ENCODE measurements at regions not wholly inside any gene's neighbourhood (a gene's known extent, or its start where the extent isn't known, plus 50 kb on each side); places are given as distances from the start of the nearest gene placed in this dataset.

- Histone ChIP-seq H3K9ac (ENCODE audit: low read length) (no peak overlapping the region), H3K4me1 (ENCODE audit: control insufficient read depth, insufficient read depth, low read length) (no peaks in the 10 kb centered on the region), H3K4me3 (ENCODE audit: low read length) (no peak overlapping the region), H3K36me3 (ENCODE audit: control insufficient read depth, insufficient read depth, low read length) (no peaks in the 10 kb centered on the region), H3K27me3 (ENCODE audit: control insufficient read depth, insufficient read depth, low read length) (no peaks in the 10 kb centered on the region), H3K27ac (ENCODE audit: low read depth, low read length) (no peak overlapping the region)
Measured at GRCh38 chr4:1541449-1542225, 135.4 kb upstream of the NKX1-1 start.

- Histone ChIP-seq H3K4me1 (ENCODE audit: control insufficient read depth, insufficient read depth, low read length) (no peaks in the 10 kb centered on the region), H3K9ac (ENCODE audit: low read length) (no peak overlapping the region), H3K36me3 (ENCODE audit: control insufficient read depth, insufficient read depth, low read length) (no peaks in the 10 kb centered on the region), H3K27me3 (ENCODE audit: control insufficient read depth, insufficient read depth, low read length) (no peaks in the 10 kb centered on the region), H3K27ac (ENCODE audit: low read depth, low read length) (no peak overlapping the region), H3K4me3 (ENCODE audit: low read length) (no peak overlapping the region)
Measured at GRCh38 chr4:1540601-1541375, 134.5 kb upstream of the NKX1-1 start.

- Histone ChIP-seq H3K27me3 (ENCODE audit: control insufficient read depth, insufficient read depth, low read length) (peaks cover 4% of the 10 kb centered on the region), H3K4me3 (ENCODE audit: low read length) (no peak overlapping the region), H3K9ac (ENCODE audit: low read length) (no peak overlapping the region), H3K4me1 (ENCODE audit: control insufficient read depth, insufficient read depth, low read length) (no peaks in the 10 kb centered on the region), H3K27ac (ENCODE audit: low read depth, low read length) (no peak overlapping the region), H3K36me3 (ENCODE audit: control insufficient read depth, insufficient read depth, low read length) (no peaks in the 10 kb centered on the region)
Measured at GRCh38 chr4:1539859-1540600, 133.8 kb upstream of the NKX1-1 start.

GRCh38 chr4:1538941-1539772 lies 132.9 kb upstream of the NKX1-1 start:
- H3K36me3 ChIP-seq (ENCODE audit: control insufficient read depth, insufficient read depth, low read length): no peaks in the 10 kb centered on the region
- no peaks in the 10 kb centered on the region for H3K4me1 ChIP-seq (ENCODE audit: control insufficient read depth, insufficient read depth, low read length)
- H3K27me3 ChIP-seq (ENCODE audit: control insufficient read depth, insufficient read depth, low read length): peaks cover 9% of the 10 kb centered on the region
- H3K4me3 ChIP-seq (ENCODE audit: low read length): no peak overlapping the region
- H3K27ac ChIP-seq (ENCODE audit: low read depth, low read length): no peak overlapping the region
- H3K9ac ChIP-seq (ENCODE audit: low read length): no peak overlapping the region

- Histone ChIP-seq H3K4me1 (ENCODE audit: control insufficient read depth, insufficient read depth, low read length) (no peaks in the 10 kb centered on the region), H3K4me3 (ENCODE audit: low read length) (no peak overlapping the region), H3K27ac (ENCODE audit: low read depth, low read length) (no peak overlapping the region), H3K36me3 (ENCODE audit: control insufficient read depth, insufficient read depth, low read length) (no peaks in the 10 kb centered on the region), H3K27me3 (ENCODE audit: control insufficient read depth, insufficient read depth, low read length) (peaks cover 9% of the 10 kb centered on the region), H3K9ac (ENCODE audit: low read length) (no peak overlapping the region)
Measured at GRCh38 chr4:1538096-1538410, 131.8 kb upstream of the NKX1-1 start.

GRCh38 chr4:1537410-1538095 lies 131.3 kb upstream of the NKX1-1 start:
- peaks cover 9% of the 10 kb centered on the region for H3K27me3 ChIP-seq (ENCODE audit: control insufficient read depth, insufficient read depth, low read length)

GRCh38 chr4:1536579-1537409 lies 130.6 kb upstream of the NKX1-1 start:
- no peak overlapping the region for H3K27ac ChIP-seq (ENCODE audit: low read depth, low read length)
- H3K4me3 ChIP-seq (ENCODE audit: low read length): no peak overlapping the region
- peaks cover 11% of the 10 kb centered on the region for H3K27me3 ChIP-seq (ENCODE audit: control insufficient read depth, insufficient read depth, low read length)
- H3K9ac ChIP-seq (ENCODE audit: low read length): no peak overlapping the region
- H3K36me3 ChIP-seq (ENCODE audit: control insufficient read depth, insufficient read depth, low read length): no peaks in the 10 kb centered on the region
- no peaks in the 10 kb centered on the region for H3K4me1 ChIP-seq (ENCODE audit: control insufficient read depth, insufficient read depth, low read length)

More at GRCh38 chr4:1537410-1538095, 131.3 kb upstream of the NKX1-1 start:
- Histone ChIP-seq H3K4me3 (ENCODE audit: low read length) (no peak overlapping the region), H3K4me1 (ENCODE audit: control insufficient read depth, insufficient read depth, low read length) (no peaks in the 10 kb centered on the region), H3K9ac (ENCODE audit: low read length) (no peak overlapping the region), H3K27ac (ENCODE audit: low read depth, low read length) (no peak overlapping the region), H3K36me3 (ENCODE audit: control insufficient read depth, insufficient read depth, low read length) (no peaks in the 10 kb centered on the region)

GRCh38 chr4:1535926-1536578 lies 129.8 kb upstream of the NKX1-1 start:
- Histone ChIP-seq H3K9ac (ENCODE audit: low read length) (no peak overlapping the region), H3K27me3 (ENCODE audit: control insufficient read depth, insufficient read depth, low read length) (peaks cover 15% of the 10 kb centered on the region), H3K4me1 (ENCODE audit: control insufficient read depth, insufficient read depth, low read length) (no peaks in the 10 kb centered on the region), H3K4me3 (ENCODE audit: low read length) (no peak overlapping the region), H3K36me3 (ENCODE audit: control insufficient read depth, insufficient read depth, low read length) (no peaks in the 10 kb centered on the region), H3K27ac (ENCODE audit: low read depth, low read length) (no peak overlapping the region)

GRCh38 chr4:1534876-1535526 lies 128.8 kb upstream of the NKX1-1 start:
- no peak overlapping the region for H3K4me3 ChIP-seq (ENCODE audit: low read length)
- no peak overlapping the region for H3K27ac ChIP-seq (ENCODE audit: low read depth, low read length)
- no peaks in the 10 kb centered on the region for H3K36me3 ChIP-seq (ENCODE audit: control insufficient read depth, insufficient read depth, low read length)
- no peak overlapping the region for H3K9ac ChIP-seq (ENCODE audit: low read length)
- H3K27me3 ChIP-seq (ENCODE audit: control insufficient read depth, insufficient read depth, low read length): peaks cover 15% of the 10 kb centered on the region
- no peaks in the 10 kb centered on the region for H3K4me1 ChIP-seq (ENCODE audit: control insufficient read depth, insufficient read depth, low read length)

- Histone ChIP-seq H3K4me3 (ENCODE audit: low read length) (no peak overlapping the region), H3K4me1 (ENCODE audit: control insufficient read depth, insufficient read depth, low read length) (no peaks in the 10 kb centered on the region), H3K36me3 (ENCODE audit: control insufficient read depth, insufficient read depth, low read length) (no peaks in the 10 kb centered on the region), H3K9ac (ENCODE audit: low read length) (no peak overlapping the region), H3K27ac (ENCODE audit: low read depth, low read length) (no peak overlapping the region), H3K27me3 (ENCODE audit: control insufficient read depth, insufficient read depth, low read length) (peaks cover 15% of the 10 kb centered on the region)
Measured at GRCh38 chr4:1534095-1534872, 128.0 kb upstream of the NKX1-1 start.
